ENCODE measurements at regions not wholly inside any gene's neighbourhood (a gene's known extent, or its start where the extent isn't known, plus 50 kb on each side); places are given as distances from the start of the nearest gene placed in this dataset.

DNA sequence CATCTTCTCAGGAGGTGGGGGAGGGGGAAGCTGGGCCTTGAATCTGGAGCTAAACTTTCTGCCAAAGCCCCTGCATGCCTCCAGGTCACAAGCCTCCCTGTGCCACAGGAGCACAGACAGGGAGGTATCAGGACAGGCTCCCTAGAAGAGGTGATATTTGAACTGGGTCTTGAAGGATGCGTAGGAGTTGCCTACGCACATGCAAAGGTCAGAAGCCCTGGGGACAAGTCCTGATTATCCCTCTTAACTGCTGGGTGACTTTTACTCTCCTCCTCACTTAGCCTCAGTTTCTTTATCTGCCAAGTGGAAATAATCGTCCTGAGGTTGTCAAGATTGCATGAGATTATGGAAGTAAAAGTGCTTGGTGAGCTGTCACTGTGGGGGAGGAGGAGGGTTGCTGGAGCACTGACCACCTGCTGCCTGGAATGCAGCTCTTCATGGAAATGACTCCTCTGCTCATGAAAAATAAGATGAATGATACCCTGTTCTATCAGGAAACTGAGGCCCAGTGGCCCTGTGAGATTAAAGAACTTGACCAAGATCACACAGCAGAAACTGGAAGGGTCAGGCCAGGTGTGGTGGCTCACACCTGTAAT is 50.6 kb upstream of the LAPTM5 start:
- no peaks in the 10 kb centered on the region for H3K36me3 ChIP-seq
- peak overlapping the region in 1 of 12 donors; percentile 77 for H3K27ac ChIP-seq
- TF ChIP-seq, protein P1, sequence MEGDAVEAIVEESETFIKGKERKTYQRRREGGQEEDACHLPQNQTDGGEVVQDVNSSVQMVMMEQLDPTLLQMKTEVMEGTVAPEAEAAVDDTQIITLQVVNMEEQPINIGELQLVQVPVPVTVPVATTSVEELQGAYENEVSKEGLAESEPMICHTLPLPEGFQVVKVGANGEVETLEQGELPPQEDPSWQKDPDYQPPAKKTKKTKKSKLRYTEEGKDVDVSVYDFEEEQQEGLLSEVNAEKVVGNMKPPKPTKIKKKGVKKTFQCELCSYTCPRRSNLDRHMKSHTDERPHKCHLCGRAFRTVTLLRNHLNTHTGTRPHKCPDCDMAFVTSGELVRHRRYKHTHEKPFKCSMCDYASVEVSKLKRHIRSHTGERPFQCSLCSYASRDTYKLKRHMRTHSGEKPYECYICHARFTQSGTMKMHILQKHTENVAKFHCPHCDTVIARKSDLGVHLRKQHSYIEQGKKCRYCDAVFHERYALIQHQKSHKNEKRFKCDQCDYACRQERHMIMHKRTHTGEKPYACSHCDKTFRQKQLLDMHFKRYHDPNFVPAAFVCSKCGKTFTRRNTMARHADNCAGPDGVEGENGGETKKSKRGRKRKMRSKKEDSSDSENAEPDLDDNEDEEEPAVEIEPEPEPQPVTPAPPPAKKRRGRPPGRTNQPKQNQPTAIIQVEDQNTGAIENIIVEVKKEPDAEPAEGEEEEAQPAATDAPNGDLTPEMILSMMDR (IDR thresholded peaks at IDR 0.05), result no peak
- TF ChIP-seq POLR2A (IDR thresholded peaks at IDR 0.05), result no peak
- H3K4me1 ChIP-seq, result peaks cover 3 to 35% (median 25%) of the 10 kb centered on the region in 12 donors
- peaks cover 0 to 39% (median 0%) of the 10 kb centered on the region in 9 donors for H3K27me3 ChIP-seq
- ATAC-seq (no peak), DNase-seq (peak in 1 of 5 donors; percentile 10)
- intact Hi-C loops (cut with DNase I), result loop anchor here in 1 of 10 donors (5.0 kb wide), 1 partner anchor 44 kb away; no protein-coding TSS in a partner anchor
- WGBS, 4 donors, result 90 to 98% (median 95%) methylated on average over 3 of the region's 3 CpGs
- H3K4me3 ChIP-seq, result no peak overlapping the region
- no peaks in the 10 kb centered on the region for H3K9me3 ChIP-seq

DNA sequence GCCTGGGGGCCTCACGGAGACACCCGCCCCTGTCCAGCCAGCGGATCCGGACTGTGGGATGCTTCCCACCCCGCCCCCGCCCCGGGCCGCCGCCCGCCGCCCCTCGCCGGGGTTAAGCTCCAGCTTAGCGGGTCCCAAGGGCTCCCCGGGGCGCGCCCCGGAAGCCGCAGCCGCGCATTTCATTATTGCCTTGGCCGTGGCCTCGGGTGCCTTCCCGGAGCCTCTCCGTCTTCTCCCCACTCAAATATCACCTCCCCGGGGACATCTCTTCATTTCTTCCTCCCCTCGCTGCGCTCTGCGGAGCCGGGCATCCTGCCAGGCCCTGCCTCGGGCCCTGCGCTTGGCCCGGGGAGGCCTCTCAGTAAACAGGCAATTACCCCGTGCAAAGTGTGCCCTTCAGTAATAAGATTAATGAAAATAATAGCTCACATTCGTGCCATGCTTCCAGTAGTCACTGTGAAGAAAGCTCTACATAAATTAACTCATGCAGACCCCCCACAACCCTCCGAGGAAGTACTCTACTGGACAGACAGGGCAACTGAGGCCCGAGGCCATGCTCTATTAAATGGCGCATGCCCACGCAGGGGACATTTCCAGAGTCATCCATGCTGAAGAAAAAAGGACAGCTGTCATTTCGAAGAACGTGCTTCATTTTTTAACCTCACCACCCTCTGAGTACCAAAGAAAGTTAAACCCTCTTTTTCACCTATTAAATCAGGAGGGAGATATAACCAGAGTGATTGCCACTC is 49.9 kb upstream of the LAPTM5 start:
- ATAC-seq, result peak in 3 of 4 donors; percentile 47 to 61 (median 59)

More for the DNA sequence above, 49.9 kb upstream of the LAPTM5 start:
- Histone ChIP-seq H3K27ac (peak overlapping the region in 3 of 12 donors; percentile 2 to 13 (median 6)), H3K4me1 (peaks cover 3 to 35% (median 25%) of the 10 kb centered on the region in 12 donors), H3K36me3 (no peaks in the 10 kb centered on the region), H3K4me3 (peak overlapping the region in 5 of 12 donors; percentile 5 to 35 (median 15)), H3K9me3 (no peaks in the 10 kb centered on the region), H3K27me3 (peaks cover 0 to 32% (median 0%) of the 10 kb centered on the region in 9 donors)
- TF ChIP-seq POLR2A (IDR thresholded peaks at IDR 0.05), result no peak
- TF ChIP-seq, protein P1 (IDR thresholded peaks at IDR 0.05), result no peak
- WGBS, 4 donors, result 18 to 32% (median 23%) methylated on average over 20 to 41 of the region's 41 CpGs
- intact Hi-C loops (cut with DNase I), result loop anchor here in 1 of 10 donors (5.0 kb wide), 1 partner anchor 45 kb away; no protein-coding TSS in a partner anchor
- peak; percentile 42 to 79 (median 61) for DNase-seq
